Loucy (cell line): ENCODE measurements at regions not wholly inside any gene's neighbourhood (a gene's known extent, or its start where the extent isn't known, plus 50 kb on each side); places are given as distances from the start of the nearest gene placed in this dataset.

Experiments
- EZH2phosphoT487 ChIP-seq: fragments of 200-600 bp; IDR thresholded peaks from 2 replicates; pipeline ENCODE4 v1.6.1; 2018; ENCODE audit warnings: antibody characterized with exemption, mild to moderate bottlenecking, moderate library complexity, borderline replicate concordance
- TF ChIP-seq, protein P1 (sequence below): fragments of 200-600 bp; sonication (generic); conservative IDR thresholded peaks from 2 replicates; pipeline ENCODE4 v1.5.1; 2014; ENCODE audit warnings: mild to moderate bottlenecking, antibody characterized with exemption, low read length

DNA sequence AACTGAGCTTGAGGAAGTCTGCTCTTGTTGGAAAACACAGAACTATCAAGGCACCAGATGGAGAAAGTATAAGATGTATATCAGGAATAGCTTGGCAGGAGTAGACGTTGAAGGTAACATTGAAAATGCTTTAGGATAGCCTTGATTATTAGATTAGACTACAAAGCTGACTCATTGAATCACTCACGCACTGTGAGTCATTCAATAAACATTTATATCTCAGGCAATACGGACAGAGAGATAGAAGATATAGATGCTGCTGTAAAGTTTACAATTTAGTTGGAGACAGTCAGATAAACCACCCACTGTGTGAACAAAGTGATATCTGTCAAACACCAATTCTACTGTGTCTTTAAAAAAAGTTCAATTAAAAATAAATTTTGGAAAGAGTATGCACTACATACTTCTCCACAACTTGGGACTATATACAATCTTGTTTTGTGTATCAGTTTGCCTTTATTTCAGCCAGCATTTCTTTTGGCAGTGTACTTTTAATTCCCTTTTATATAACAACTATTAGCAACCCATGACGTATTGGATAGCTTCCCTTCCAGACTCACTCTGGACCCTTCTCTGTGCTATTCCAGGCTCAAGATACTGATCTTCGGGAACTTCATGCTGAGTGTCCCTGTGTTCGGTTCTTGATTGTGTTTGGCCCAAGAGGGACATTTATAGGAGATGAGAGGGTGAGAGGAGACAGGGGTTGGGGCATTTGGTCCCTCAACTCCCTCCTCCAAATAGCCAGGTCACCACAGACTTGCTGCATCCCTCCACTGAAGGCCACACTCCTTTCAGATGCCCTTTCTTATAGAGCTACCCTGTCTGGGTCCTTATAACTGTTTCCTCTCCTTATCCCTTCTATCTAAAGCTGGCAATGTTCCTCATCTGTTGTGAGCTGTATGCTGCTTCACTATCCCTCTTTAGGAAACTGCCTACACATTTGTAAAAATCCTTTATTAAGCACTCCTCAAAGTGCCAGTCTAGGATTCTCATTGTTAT, 176.6 kb upstream of the PTPRK start:
- TF ChIP-seq, protein P1, sequence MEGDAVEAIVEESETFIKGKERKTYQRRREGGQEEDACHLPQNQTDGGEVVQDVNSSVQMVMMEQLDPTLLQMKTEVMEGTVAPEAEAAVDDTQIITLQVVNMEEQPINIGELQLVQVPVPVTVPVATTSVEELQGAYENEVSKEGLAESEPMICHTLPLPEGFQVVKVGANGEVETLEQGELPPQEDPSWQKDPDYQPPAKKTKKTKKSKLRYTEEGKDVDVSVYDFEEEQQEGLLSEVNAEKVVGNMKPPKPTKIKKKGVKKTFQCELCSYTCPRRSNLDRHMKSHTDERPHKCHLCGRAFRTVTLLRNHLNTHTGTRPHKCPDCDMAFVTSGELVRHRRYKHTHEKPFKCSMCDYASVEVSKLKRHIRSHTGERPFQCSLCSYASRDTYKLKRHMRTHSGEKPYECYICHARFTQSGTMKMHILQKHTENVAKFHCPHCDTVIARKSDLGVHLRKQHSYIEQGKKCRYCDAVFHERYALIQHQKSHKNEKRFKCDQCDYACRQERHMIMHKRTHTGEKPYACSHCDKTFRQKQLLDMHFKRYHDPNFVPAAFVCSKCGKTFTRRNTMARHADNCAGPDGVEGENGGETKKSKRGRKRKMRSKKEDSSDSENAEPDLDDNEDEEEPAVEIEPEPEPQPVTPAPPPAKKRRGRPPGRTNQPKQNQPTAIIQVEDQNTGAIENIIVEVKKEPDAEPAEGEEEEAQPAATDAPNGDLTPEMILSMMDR, result no peak
- TF ChIP-seq EZH2phosphoT487, result no peak
